GM18499 (cell line): ENCODE measurements at regions not wholly inside any gene's neighbourhood (a gene's known extent, or its start where the extent isn't known, plus 50 kb on each side); places are given as distances from the start of the nearest gene placed in this dataset.

Experiments used
- ATAC-seq: cut with Tn5 transposase; IDR thresholded peaks from one replicate; pipeline ENCODE4 v1.9.1; 2021; ENCODE audit warnings: moderate number of reproducible peaks; ENCODE audit not compliant: insufficient read depth, unreplicated experiment

GRCh38 chr20:20939006-20939405 is 167.2 kb downstream of the LINC00237 start:
- ATAC-seq, result no peak

DNA sequence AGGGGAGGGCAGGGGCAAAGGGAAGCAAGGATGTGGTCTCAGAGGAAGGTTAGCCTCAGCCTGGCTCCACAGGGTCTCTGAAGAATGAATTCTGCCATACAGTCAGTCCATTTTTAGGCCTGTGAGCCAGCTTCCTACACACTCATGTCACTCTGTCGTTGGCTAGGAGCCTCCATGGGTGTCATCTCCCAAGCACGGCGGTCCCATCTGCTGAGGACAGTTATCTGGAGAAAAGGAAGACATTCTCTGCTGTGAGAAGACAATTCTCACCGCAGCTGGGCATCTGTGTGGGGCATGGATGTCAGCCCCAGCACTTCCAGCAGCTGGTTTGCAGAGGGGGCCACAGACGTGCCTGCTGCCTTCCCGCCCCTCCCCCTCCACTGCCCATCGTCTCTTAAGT is 167.6 kb downstream of the LINC00237 start:
- no peak for ATAC-seq

- no peak for ATAC-seq
Observed at GRCh38 chr20:20938131-20938530, 168.0 kb downstream of the LINC00237 start.

GRCh38 chr20:20933142-20933958 is 172.8 kb downstream of the LINC00237 start:
- no peak for ATAC-seq

GRCh38 chr20:20932156-20932555 is 174.0 kb downstream of the LINC00237 start:
- ATAC-seq, result no peak

GRCh38 chr20:20931632-20932031 is 174.5 kb downstream of the LINC00237 start:
- no peak for ATAC-seq

- ATAC-seq, result no peak
Observed at GRCh38 chr20:20931024-20931423, 175.1 kb downstream of the LINC00237 start.

- ATAC-seq, result no peak
Observed at GRCh38 chr20:20930500-20930899, 175.7 kb downstream of the LINC00237 start.

- no peak for ATAC-seq
Observed at GRCh38 chr20:20929341-20929740, 176.8 kb downstream of the LINC00237 start.

DNA sequence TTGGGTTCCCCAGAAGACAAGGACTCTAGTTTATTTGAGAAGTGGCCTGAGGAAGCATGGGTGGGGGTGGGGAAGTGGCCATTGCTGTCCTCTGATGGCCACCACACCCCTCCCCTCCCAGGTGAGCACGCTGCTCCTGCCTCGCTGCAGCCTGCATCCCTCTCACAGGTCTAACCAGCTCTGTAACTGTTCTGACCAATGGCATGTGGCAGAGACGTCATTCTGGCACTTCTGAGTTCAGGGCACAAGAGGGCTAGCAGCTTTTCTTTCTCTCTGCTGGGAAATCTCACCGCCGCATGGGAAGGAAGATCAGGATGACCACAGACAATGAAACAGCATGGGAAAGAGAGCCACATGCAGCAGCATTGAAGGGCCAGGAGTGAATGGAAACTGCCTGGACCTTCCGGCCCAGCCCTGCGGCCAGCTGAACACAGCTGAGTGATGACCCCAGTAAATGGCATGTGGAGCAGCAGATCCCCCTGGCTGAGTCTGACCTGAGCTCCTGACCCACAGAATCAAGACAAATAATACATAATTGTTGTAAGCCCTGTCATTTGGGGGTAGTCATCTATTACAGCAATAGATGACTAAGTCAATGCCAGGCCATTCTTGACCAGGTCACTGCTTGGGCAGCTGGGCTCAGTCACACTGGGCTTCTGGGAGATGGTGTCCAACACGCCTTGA is 179.8 kb downstream of the LINC00237 start:
- no peak for ATAC-seq

GRCh38 chr20:20920433-20920832 is 185.7 kb downstream of the LINC00237 start:
- ATAC-seq, result no peak

DNA sequence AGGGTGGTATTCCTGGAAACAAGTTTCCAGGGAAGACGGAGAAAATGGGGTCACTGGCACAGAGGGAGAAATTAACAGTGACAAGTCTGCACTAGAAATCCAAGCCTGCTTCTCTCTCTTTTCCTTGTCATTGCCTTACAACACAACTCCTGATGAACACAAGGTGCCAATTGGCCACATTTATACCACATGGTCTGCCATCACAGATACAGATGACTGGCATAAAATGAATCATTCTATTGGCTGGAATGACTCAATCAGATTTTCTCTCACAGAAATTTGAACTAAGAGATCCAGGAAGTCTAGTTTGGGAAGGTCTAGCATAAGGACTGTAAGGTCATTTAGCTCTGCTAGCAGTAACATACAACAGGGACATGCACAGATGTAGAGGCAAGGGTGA is 190.3 kb downstream of the LINC00237 start:
- no peak for ATAC-seq

GRCh38 chr20:20904501-20904831 is 192.0 kb upstream of the RALGAPA2 start:
- ATAC-seq, result no peak

- no peak for ATAC-seq
Observed at GRCh38 chr20:20903773-20904500, 191.5 kb upstream of the RALGAPA2 start.

DNA sequence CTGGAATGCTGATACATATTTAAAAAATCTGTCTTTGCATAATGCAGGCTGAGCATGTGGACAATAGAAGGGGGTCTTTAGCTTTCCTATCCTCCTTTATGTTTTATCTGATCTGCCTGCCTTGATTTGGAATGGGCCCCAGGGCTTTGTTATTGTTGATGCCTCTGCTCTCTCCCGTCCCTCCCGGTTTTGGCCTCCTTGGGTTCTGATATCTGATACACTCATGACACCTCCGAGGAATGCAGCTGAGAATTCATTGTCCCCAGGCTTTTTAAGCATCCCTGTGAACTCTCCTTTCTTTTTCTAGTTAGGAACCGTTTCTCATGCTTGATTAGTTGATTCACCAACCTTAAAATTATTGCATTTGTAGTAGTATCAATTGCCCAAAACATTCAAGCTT is 185.5 kb upstream of the RALGAPA2 start:
- no peak for ATAC-seq

DNA sequence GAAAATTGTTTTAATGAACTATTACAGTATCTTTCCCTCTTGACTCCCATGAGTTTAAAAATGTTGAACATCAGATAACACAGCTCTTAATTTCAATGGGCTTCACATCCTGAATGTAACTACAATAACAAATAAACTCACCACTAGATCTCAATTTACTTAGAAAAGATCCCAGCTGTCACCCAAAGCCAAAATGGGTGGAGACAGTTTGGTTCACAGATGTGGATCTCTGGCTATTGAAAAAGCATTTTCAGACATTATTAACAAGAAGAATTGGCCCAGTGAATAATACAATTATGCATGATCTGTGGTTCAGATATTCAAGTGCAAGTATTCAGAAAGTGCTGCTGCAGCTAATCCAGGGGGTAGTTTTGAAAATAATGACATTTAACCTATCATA is 184.7 kb upstream of the RALGAPA2 start:
- ATAC-seq, result no peak

DNA sequence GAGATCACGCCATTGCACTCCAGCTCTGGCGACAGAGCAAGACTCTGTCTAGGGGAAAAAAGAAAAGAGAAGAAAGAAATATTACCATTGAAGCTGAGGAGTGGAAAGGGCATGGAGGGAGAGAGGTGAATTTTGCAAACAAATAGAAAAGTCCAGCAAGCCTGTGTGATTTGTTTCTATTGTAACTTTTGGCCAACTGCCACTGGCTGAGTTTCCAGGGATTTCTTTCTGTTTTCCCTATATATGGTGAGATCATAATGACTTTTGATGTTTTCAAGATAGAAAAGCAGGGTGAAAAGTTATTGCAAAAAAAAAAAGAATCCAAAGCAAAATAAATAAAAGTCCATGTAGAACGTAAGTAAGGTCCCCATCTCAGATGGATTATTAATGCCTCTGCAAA is 184.2 kb upstream of the RALGAPA2 start:
- no peak for ATAC-seq

GRCh38 chr20:20895537-20895936 is 183.1 kb upstream of the RALGAPA2 start:
- ATAC-seq, result no peak

GRCh38 chr20:20894753-20895152 is 182.3 kb upstream of the RALGAPA2 start:
- ATAC-seq, result no peak

DNA sequence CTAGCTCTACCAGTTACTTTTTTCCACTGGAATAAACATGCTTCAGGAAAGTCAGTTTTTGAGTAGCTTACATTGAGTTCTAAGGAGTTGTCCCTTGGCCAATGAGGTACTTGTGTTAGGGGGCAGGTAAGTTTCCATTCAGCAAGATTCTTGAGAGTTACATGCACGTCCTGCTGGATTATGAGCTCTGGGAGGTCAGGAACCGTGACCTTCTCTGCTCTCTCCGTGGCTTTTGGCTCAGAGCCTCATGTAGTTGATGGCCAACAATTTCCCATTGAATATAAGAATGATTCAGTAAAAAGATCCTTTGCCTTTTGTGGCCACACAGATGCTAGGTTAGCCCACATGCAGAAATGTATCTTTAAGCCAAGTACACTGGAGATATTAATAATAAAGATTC is 181.8 kb upstream of the RALGAPA2 start:
- no peak for ATAC-seq

- ATAC-seq, result no peak
Observed at GRCh38 chr20:20892328-20892727, 179.9 kb upstream of the RALGAPA2 start.
